Neural cell (in vitro differentiated cells): ENCODE measurements at regions not wholly inside any gene's neighbourhood (a gene's known extent, or its start where the extent isn't known, plus 50 kb on each side); places are given as distances from the start of the nearest gene placed in this dataset.

ENCODE experiments used
- H2AFZ ChIP-seq: fragments of 200-600, 300-800 bp; sonication (generic), shearing (Covaris generic); 2 replicates; pipeline ENCODE4 v1.6.0; 2014; ENCODE audit warnings: low read depth, mild to moderate bottlenecking, antibody characterized with exemption, low read length, moderate library complexity
- H3F3A ChIP-seq: fragments of 200-600 bp; shearing (Covaris generic); 2 replicates; pipeline ENCODE4 v1.6.1; 2016; ENCODE audit warnings: mild to moderate bottlenecking, moderate library complexity, mixed read lengths, antibody characterized with exemption, low read length; ENCODE audit not compliant: insufficient read depth, poor library complexity, severe bottlenecking
- H3K27ac ChIP-seq: fragments of 200-600, 300-800 bp; sonication (generic), shearing (Covaris generic); 2 replicates; pipeline ENCODE4 v1.5.1; 2014; ENCODE audit warnings: mild to moderate bottlenecking, low read length, moderate library complexity
- H3K27me3 ChIP-seq: fragments of 300-800, 200-600 bp; sonication (generic), shearing (Covaris generic); 2 replicates; pipeline ENCODE4 v1.6.0; 2014; ENCODE audit warnings: mild to moderate bottlenecking, low read depth, low read length, moderate library complexity; ENCODE audit not compliant: insufficient read depth
- H3K36me3 ChIP-seq: fragments of 300-800, 200-600 bp; sonication (generic), shearing (Covaris generic); 2 replicates; pipeline ENCODE4 v1.5.1; 2014; ENCODE audit warnings: mild to moderate bottlenecking, antibody characterized with exemption, low read length, moderate library complexity; ENCODE audit not compliant: insufficient read depth
- H3K4me2 ChIP-seq: fragments of 300-800, 200-600 bp; sonication (generic), shearing (Covaris generic); 2 replicates; pipeline ENCODE4 v1.6.0; 2014; ENCODE audit warnings: mild to moderate bottlenecking, low read length
- H3K4me3 ChIP-seq: fragments of 300-800, 200-600 bp; sonication (generic), shearing (Covaris generic); 2 replicates; pipeline ENCODE4 v1.5.1; 2014; ENCODE audit warnings: mild to moderate bottlenecking, low read length, moderate library complexity
- H3K79me2 ChIP-seq: fragments of 200-600 bp; shearing (Covaris generic); replicated peaks from 2 replicates; pipeline ENCODE4 v1.6.0; 2014; ENCODE audit warnings: mild to moderate bottlenecking, low read length, moderate library complexity; ENCODE audit not compliant: insufficient read depth
- H3K9ac ChIP-seq: fragments of 300-800, 200-600 bp; sonication (generic), shearing (Covaris generic); 2 replicates; pipeline ENCODE4 v1.6.1; 2016; ENCODE audit warnings: mild to moderate bottlenecking, low read length, mixed read lengths
- H3K9me2 ChIP-seq: fragments of 200-600 bp; shearing (Covaris generic); 2 replicates; pipeline ENCODE4 v1.6.1; 2016; ENCODE audit warnings: mild to moderate bottlenecking, low read length, mixed read lengths; ENCODE audit not compliant: insufficient read depth
- H3K9me3 ChIP-seq: fragments of 200-600, 300-800 bp; sonication (generic), shearing (Covaris generic); 2 replicates; pipeline ENCODE4 v1.6.1; 2016; ENCODE audit warnings: mild to moderate bottlenecking, mixed run types, low read length, moderate library complexity, mixed read lengths
- H4K20me1 ChIP-seq: fragments of 200-600 bp; shearing (Covaris generic); 2 replicates; pipeline ENCODE4 v1.6.1; 2016; ENCODE audit warnings: mild to moderate bottlenecking, mixed run types; ENCODE audit not compliant: insufficient read depth
- CTCF ChIP-seq: fragments of 450-650 bp; IDR thresholded peaks from 2 replicates; pipeline ENCODE4 v1.5.1; 2014; ENCODE audit warnings: antibody characterized with exemption, mild to moderate bottlenecking, moderate library complexity; ENCODE audit not compliant: poor library complexity, severe bottlenecking
- EP300 ChIP-seq: fragments of 450-650 bp; conservative IDR thresholded peaks from 2 replicates; pipeline ENCODE4 v1.6.1; 2014; ENCODE audit warnings: antibody characterized with exemption, mild to moderate bottlenecking, moderate library complexity; ENCODE audit not compliant: poor library complexity, severe bottlenecking
- EZH2 ChIP-seq: fragments of 200-600, 300-800 bp; shearing (Covaris generic), sonication (generic); IDR thresholded peaks from 2 replicates; pipeline ENCODE4 v1.6.1; 2014; ENCODE audit warnings: antibody characterized with exemption, low read length, borderline replicate concordance, mild to moderate bottlenecking; ENCODE audit not compliant: insufficient read depth, poor library complexity, severe bottlenecking
- MXI1 ChIP-seq: fragments of 450-650 bp; conservative IDR thresholded peaks from 2 replicates; pipeline ENCODE4 v1.6.1; 2014; ENCODE audit warnings: antibody characterized with exemption, mild to moderate bottlenecking; ENCODE audit not compliant: poor library complexity, severe bottlenecking
- POLR2AphosphoS5 ChIP-seq: IDR thresholded peaks from 2 replicates; pipeline ENCODE4 v1.6.1; 2012
- RAD21 ChIP-seq: fragments of 450-650 bp; conservative IDR thresholded peaks from 2 replicates; pipeline ENCODE4 v1.6.1; 2014; ENCODE audit warnings: antibody characterized with exemption, mild to moderate bottlenecking, moderate library complexity
- REST ChIP-seq: IDR thresholded peaks from 2 replicates; pipeline ENCODE4 v1.6.1; 2012; ENCODE audit warnings: borderline replicate concordance
- SMC3 ChIP-seq: fragments of 450-650 bp; conservative IDR thresholded peaks from 2 replicates; pipeline ENCODE4 v1.6.1; 2014; ENCODE audit warnings: antibody characterized with exemption, mild to moderate bottlenecking, moderate library complexity; ENCODE audit not compliant: poor library complexity
- TAF1 ChIP-seq: IDR thresholded peaks from 2 replicates; pipeline ENCODE4 v1.6.1; 2012; ENCODE audit warnings: low read depth

DNA sequence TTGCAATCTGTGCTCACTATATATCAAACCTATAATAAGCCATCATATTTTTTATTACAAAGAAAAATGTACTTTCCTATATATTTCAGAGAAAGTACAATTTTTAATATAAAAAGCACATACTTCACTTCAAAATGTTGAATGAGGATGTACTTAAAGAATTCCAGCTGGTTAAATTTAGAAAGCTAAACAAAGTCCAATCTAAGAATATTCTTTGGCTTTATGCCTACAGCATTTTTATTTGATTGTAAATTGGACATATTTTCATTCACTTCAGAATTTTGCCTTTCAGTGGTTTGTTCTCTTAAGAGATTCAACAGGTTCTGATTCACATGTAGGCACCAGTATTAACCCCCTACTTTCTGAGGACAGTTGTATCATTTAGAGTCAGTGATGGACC is 533.8 kb downstream of the CAAP1 start:
- Histone ChIP-seq H3F3A (no peaks in the 10 kb centered on the region), H3K4me3 (no peak overlapping the region), H3K9me3 (no peaks in the 10 kb centered on the region), H3K9ac (no peak overlapping the region), H3K79me2 (no peaks in the 10 kb centered on the region), H3K36me3 (no peaks in the 10 kb centered on the region), H3K9me2 (no peaks in the 10 kb centered on the region), H3K27me3 (no peaks in the 10 kb centered on the region), H3K4me2 (no peak overlapping the region), H3K27ac (no peak overlapping the region), H4K20me1 (no peaks in the 10 kb centered on the region), H2AFZ (no peak overlapping the region)
- TF ChIP-seq SMC3: no peak
- no peak for TF ChIP-seq EZH2
- no peak for TF ChIP-seq EP300
- TF ChIP-seq CTCF: no peak
- TF ChIP-seq REST: no peak
- TF ChIP-seq TAF1: no peak
- TF ChIP-seq MXI1: no peak
- TF ChIP-seq RAD21: no peak
- TF ChIP-seq POLR2AphosphoS5: no peak

DNA sequence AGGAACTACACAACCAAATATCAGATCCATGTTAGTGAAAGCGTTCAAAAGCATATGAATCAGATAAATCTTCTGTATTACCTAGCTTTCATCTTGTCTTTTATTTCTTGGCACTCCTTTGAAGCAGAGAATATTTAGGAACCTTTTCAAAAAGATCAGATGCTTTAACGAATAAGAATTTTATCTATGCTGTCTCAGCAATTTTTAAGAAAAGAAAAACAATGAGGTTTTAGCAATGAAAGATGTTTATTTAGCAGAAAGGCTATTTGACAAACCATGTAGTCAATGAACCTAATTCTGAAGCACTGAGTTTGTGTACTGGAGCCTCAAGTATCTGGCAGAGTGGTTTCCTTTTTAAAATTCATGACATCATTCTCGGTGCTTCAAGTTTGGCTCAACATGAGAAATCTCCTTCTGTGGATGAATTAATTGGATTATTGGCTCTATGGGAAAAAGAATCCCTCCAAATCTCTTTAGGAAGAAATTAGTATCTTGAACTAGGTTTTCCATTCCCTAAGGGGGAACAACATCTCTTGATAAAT is 534.7 kb downstream of the CAAP1 start:
- no peak overlapping the region for H3K27ac ChIP-seq
- no peaks in the 10 kb centered on the region for H3K9me2 ChIP-seq
- H3K79me2 ChIP-seq: no peaks in the 10 kb centered on the region
- H2AFZ ChIP-seq: no peak overlapping the region
- TF ChIP-seq RAD21 (no peak), TAF1 (no peak)
- H3K4me3 ChIP-seq: no peak overlapping the region
- no peaks in the 10 kb centered on the region for H4K20me1 ChIP-seq
- H3K27me3 ChIP-seq: no peaks in the 10 kb centered on the region
- no peaks in the 10 kb centered on the region for H3F3A ChIP-seq
- no peaks in the 10 kb centered on the region for H3K36me3 ChIP-seq
- H3K9me3 ChIP-seq: no peaks in the 10 kb centered on the region
- no peak overlapping the region for H3K9ac ChIP-seq
- H3K4me2 ChIP-seq: no peak overlapping the region

DNA sequence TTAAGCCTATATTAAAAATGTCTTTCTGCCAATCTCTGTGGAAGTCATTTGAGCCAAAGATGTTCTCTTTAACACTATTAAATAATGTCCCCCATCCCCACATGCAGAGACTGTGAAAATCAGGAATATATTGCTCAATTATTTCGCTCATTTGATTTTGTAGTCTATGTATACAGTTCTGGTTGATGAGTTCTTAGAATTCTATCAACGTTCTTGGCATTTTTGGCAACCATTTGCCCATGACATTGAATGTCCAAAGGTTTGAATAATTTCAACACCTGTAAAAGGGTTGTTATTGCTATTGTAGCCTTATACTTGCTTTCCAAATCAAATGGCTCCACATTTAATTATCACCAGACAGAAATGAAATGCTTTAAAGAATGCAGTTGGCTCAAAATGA is 536.1 kb downstream of the CAAP1 start:
- H4K20me1 ChIP-seq: no peaks in the 10 kb centered on the region
- no peaks in the 10 kb centered on the region for H3K9me2 ChIP-seq
- no peak overlapping the region for H3K4me2 ChIP-seq
- H3K4me3 ChIP-seq: no peak overlapping the region
- H3K27me3 ChIP-seq: no peaks in the 10 kb centered on the region
- TF ChIP-seq EP300: no peak
- TF ChIP-seq MXI1: no peak
- no peak for TF ChIP-seq CTCF
- TF ChIP-seq TAF1: no peak
- TF ChIP-seq POLR2AphosphoS5: no peak
- TF ChIP-seq REST: no peak
- no peak for TF ChIP-seq SMC3
- TF ChIP-seq EZH2: no peak
- no peak for TF ChIP-seq RAD21
- no peaks in the 10 kb centered on the region for H3F3A ChIP-seq
- H3K79me2 ChIP-seq: no peaks in the 10 kb centered on the region
- no peak overlapping the region for H3K9ac ChIP-seq
- H3K27ac ChIP-seq: no peak overlapping the region
- H3K9me3 ChIP-seq: no peaks in the 10 kb centered on the region
- H2AFZ ChIP-seq: no peak overlapping the region
- no peaks in the 10 kb centered on the region for H3K36me3 ChIP-seq
